Gastroesophageal sphincter (tissue), 4 donors: ENCODE measurements at regions not wholly inside any gene's neighbourhood (a gene's known extent, or its start where the extent isn't known, plus 50 kb on each side); places are given as distances from the start of the nearest gene placed in this dataset.
A peak's percentile ranks its signal among the peaks of the same experiment; 100 is the strongest.

ENCODE experiments used
- ATAC-seq: fragments of 150-250 bp; one replicate; pipeline ENCODE4 v1.9.1; 2016; ENCODE audit warnings: mild to moderate bottlenecking, moderate library complexity
- H3K27ac ChIP-seq, 4 donors: fragments of 200-600 bp; sonication (generic) in 3 of 4; 1 replicate in 3 of 4; 2 replicates in 1 of 4; pipeline ENCODE4 v1.5.1; 2016 to 2019
- H3K27me3 ChIP-seq: fragments of 200-600 bp; sonication (generic); one replicate; pipeline ENCODE4 v1.5.1; 2019
- H3K36me3 ChIP-seq, 2 donors: fragments of 200-600 bp; sonication (generic); one replicate each; pipeline ENCODE4 v1.5.1; 2019; ENCODE audit warnings: control low read depth in 1 of 2
- H3K4me1 ChIP-seq, 3 donors: fragments of 200-600 bp; sonication (generic); 1 replicate in 2 of 3; 2 replicates in 1 of 3; pipeline ENCODE4 v1.5.1; 2016 to 2019; ENCODE audit warnings: control low read depth in 2 of 3
- H3K4me3 ChIP-seq, 2 donors: fragments of 200-600 bp; sonication (generic); one replicate each; pipeline ENCODE4 v1.5.1; 2019; ENCODE audit warnings: mild to moderate bottlenecking in 1 of 2, moderate library complexity in 1 of 2
- H3K9me3 ChIP-seq, 3 donors: fragments of 200-600 bp; sonication (generic); one replicate each; pipeline ENCODE4 v1.5.1; 2017 to 2019; ENCODE audit warnings: control low read depth in 2 of 3
- CTCF ChIP-seq, 4 experiments: fragments of 200-600 bp in 2 of 4; fragments of 450-650 bp in 2 of 4; sonication (generic) in 1 of 4; IDR thresholded peaks; one replicate each; pipeline ENCODE4 v1.5.1; 2017 to 2019; ENCODE audit warnings: antibody characterized with exemption in 4 of 4, mild to moderate bottlenecking in 2 of 4, moderate library complexity in 2 of 4
- EP300 ChIP-seq: sonication (generic); formaldehyde crosslinking; IDR thresholded peaks from one replicate; pipeline ENCODE4 v1.6.1; 2017; ENCODE audit warnings: antibody characterized with exemption, mild to moderate bottlenecking
- POLR2A ChIP-seq, 2 donors: fragments of 450-650 bp; IDR thresholded peaks; one replicate each; pipeline ENCODE4 v1.6.1; 2017; ENCODE audit warnings: antibody characterized with exemption in 2 of 2, mild to moderate bottlenecking in 2 of 2, moderate library complexity in 1 of 2
- POLR2AphosphoS5 ChIP-seq: sonication (generic); formaldehyde crosslinking; IDR thresholded peaks from one replicate; pipeline ENCODE4 v1.6.1; 2017; ENCODE audit warnings: antibody characterized with exemption
- WGBS, 2 donors: methylation state at CpG; one replicate each; pipeline ENCODE4 v1.1.5; 2018; ENCODE audit warnings: low coverage in 1 of 2; 5-methylcytosine and 5-hydroxymethylcytosine counted together

GRCh38 chr15:47603026-47603425 lies 114.3 kb upstream of the SEMA6D start:
- no peaks in the 10 kb centered on the region for H3K36me3 ChIP-seq
- H3K4me3 ChIP-seq: no peak overlapping the region
- 100% methylated on average over 2 of the region's 2 CpGs for WGBS, 2 donors
- no peak overlapping the region for H3K27ac ChIP-seq
- H3K9me3 ChIP-seq: peaks cover 0 to 4% (median 0%) of the 10 kb centered on the region in 3 donors
- H3K4me1 ChIP-seq: peaks cover 5 to 9% (median 5%) of the 10 kb centered on the region in 3 donors
- no peak for ATAC-seq
- H3K27me3 ChIP-seq: no peaks in the 10 kb centered on the region
- TF ChIP-seq POLR2AphosphoS5: no peak
- TF ChIP-seq POLR2A (IDR thresholded peaks at IDR 0.05): no peak
- TF ChIP-seq EP300: no peak
- TF ChIP-seq CTCF (IDR thresholded peaks at IDR 0.05): no peak

- no peak for ATAC-seq
- H3K4me3 ChIP-seq: no peak overlapping the region
- H3K27ac ChIP-seq: peak overlapping the region in 1 of 4 donors; percentile 8
- no peak for TF ChIP-seq EP300
- no peak for TF ChIP-seq CTCF (IDR thresholded peaks at IDR 0.05)
- no peak for TF ChIP-seq POLR2AphosphoS5
- no peak for TF ChIP-seq POLR2A (IDR thresholded peaks at IDR 0.05)
- H3K36me3 ChIP-seq: no peaks in the 10 kb centered on the region
- H3K27me3 ChIP-seq: no peaks in the 10 kb centered on the region
- H3K9me3 ChIP-seq: peaks cover 0 to 4% (median 0%) of the 10 kb centered on the region in 3 donors
- H3K4me1 ChIP-seq: peaks cover 5 to 24% (median 5%) of the 10 kb centered on the region in 3 donors
Measured at GRCh38 chr15:47607695-47608094, 109.6 kb upstream of the SEMA6D start.

GRCh38 chr15:47609693-47610092 lies 107.6 kb upstream of the SEMA6D start:
- Histone ChIP-seq H3K27ac (no peak overlapping the region), H3K4me3 (no peak overlapping the region), H3K9me3 (peaks cover 0 to 4% (median 0%) of the 10 kb centered on the region in 3 donors), H3K27me3 (no peaks in the 10 kb centered on the region), H3K4me1 (peaks cover 5 to 24% (median 5%) of the 10 kb centered on the region in 3 donors), H3K36me3 (no peaks in the 10 kb centered on the region)
- TF ChIP-seq POLR2A (IDR thresholded peaks at IDR 0.05) (no peak), POLR2AphosphoS5 (no peak), EP300 (no peak), CTCF (IDR thresholded peaks at IDR 0.05) (no peak)
- 57 to 82% methylated on average over 2 of the region's 2 CpGs for WGBS, 2 donors
- ATAC-seq: no peak

- ATAC-seq: no peak
Measured at GRCh38 chr15:47610736-47611135, 106.6 kb upstream of the SEMA6D start.

More at GRCh38 chr15:47610736-47611135, 106.6 kb upstream of the SEMA6D start:
- 100% methylated on average over 2 of the region's 2 CpGs for WGBS, 2 donors
- peaks cover 0 to 4% (median 0%) of the 10 kb centered on the region in 3 donors for H3K9me3 ChIP-seq
- peaks cover 5 to 24% (median 5%) of the 10 kb centered on the region in 3 donors for H3K4me1 ChIP-seq
- no peak overlapping the region for H3K27ac ChIP-seq
- no peaks in the 10 kb centered on the region for H3K27me3 ChIP-seq
- no peak overlapping the region for H3K4me3 ChIP-seq
- no peaks in the 10 kb centered on the region for H3K36me3 ChIP-seq
- TF ChIP-seq CTCF (IDR thresholded peaks at IDR 0.05) (no peak), POLR2AphosphoS5 (no peak), EP300 (no peak), POLR2A (IDR thresholded peaks at IDR 0.05) (no peak)
